WTC11 (cell line): ENCODE measurements at regions not wholly inside any gene's neighbourhood (a gene's known extent, or its start where the extent isn't known, plus 50 kb on each side); places are given as distances from the start of the nearest gene placed in this dataset.

ENCODE experiments used
- ATAC-seq: fragments of 200-7000 bp; cut with Tn5 transposase; 2 replicates; pipeline ENCODE4 v1.10.0; 2021; ENCODE audit warnings: mild to moderate bottlenecking, moderate library complexity
- CTCF ChIA-PET: fragments of 300-600 bp; sonication (Branson Sonifier 250); formaldehyde crosslinking; loops from one replicate; lab custom pipeline; 2021; ENCODE audit warnings: antibody characterized with exemption; lab: Charles Lee
- POLR2A ChIA-PET: fragments of 350-600 bp; sonication (Branson Sonifier 250); formaldehyde crosslinking; loops from one replicate; lab custom pipeline; 2021; ENCODE audit warnings: antibody characterized with exemption; lab: Charles Lee
- DNase-seq: peaks from one replicate; pipeline ENCODE4 v3.0.0; 2021; ENCODE audit warnings: low spot score
- H3K27ac Mint-ChIP-seq: 2 replicates; pipeline ENCODE4 v1.8.0; 2021; ENCODE audit warnings: mixed read lengths
- H3K27me3 Mint-ChIP-seq: 2 replicates; pipeline ENCODE4 v1.8.0; 2021; ENCODE audit warnings: low read depth, mild to moderate bottlenecking, moderate library complexity, mixed read lengths
- H3K36me3 Mint-ChIP-seq: 2 replicates; pipeline ENCODE4 v1.8.0; 2021; ENCODE audit warnings: mixed read lengths
- H3K4me1 Mint-ChIP-seq: 2 replicates; pipeline ENCODE4 v1.8.0; 2022; ENCODE audit warnings: mixed read lengths
- H3K4me3 Mint-ChIP-seq: 2 replicates; pipeline ENCODE4 v1.8.0; 2021; ENCODE audit warnings: mild to moderate bottlenecking, moderate library complexity, mixed read lengths
- H3K9me3 Mint-ChIP-seq: 2 replicates; pipeline ENCODE4 v1.8.0; 2021; ENCODE audit warnings: mixed read lengths
- CREB1 ChIP-seq: sonication (generic); formaldehyde crosslinking; IDR thresholded peaks from 2 replicates; pipeline ENCODE4 v1.8.0; 2023; ENCODE audit warnings: mild to moderate bottlenecking, missing genetic modification reagents
- CREM ChIP-seq: sonication (generic); formaldehyde crosslinking; IDR thresholded peaks from 2 replicates; pipeline ENCODE4 v1.8.1; 2022; ENCODE audit warnings: mild to moderate bottlenecking, missing genetic modification reagents, moderate library complexity
- JAZF1 ChIP-seq: fragments of 250-450 bp; sonication (Bioruptor Pico); IDR thresholded peaks from 2 replicates; pipeline ENCODE4 v1.9.0; 2021; ENCODE audit warnings: moderate library complexity, mild to moderate bottlenecking, inconsistent platforms
- MYBL2 ChIP-seq: sonication (generic); formaldehyde crosslinking; IDR thresholded peaks from 2 replicates; pipeline ENCODE4 v1.8.1; 2023; ENCODE audit warnings: mild to moderate bottlenecking, moderate library complexity, missing genetic modification reagents
- NFATC4 ChIP-seq: fragments of 250-450 bp; sonication (Bioruptor Pico); IDR thresholded peaks from 2 replicates; pipeline ENCODE4 v1.9.0; 2021; ENCODE audit warnings: mild to moderate bottlenecking
- NR2C2 ChIP-seq: sonication (generic); formaldehyde crosslinking; IDR thresholded peaks from 2 replicates; pipeline ENCODE4 v1.8.0; 2022; ENCODE audit warnings: mild to moderate bottlenecking, missing genetic modification reagents
- PRRX2 ChIP-seq: fragments of 250-450 bp; sonication (Bioruptor Pico); IDR thresholded peaks from 2 replicates; pipeline ENCODE4 v1.8.0; 2021; ENCODE audit warnings: mild to moderate bottlenecking
- SOX15 ChIP-seq: fragments of 250-450 bp; sonication (Bioruptor Pico); IDR thresholded peaks from 2 replicates; pipeline ENCODE4 v1.9.0; 2021; ENCODE audit warnings: mild to moderate bottlenecking
- TEAD4 ChIP-seq: sonication (generic); formaldehyde crosslinking; IDR thresholded peaks from 2 replicates; pipeline ENCODE4 v1.8.0; 2022; ENCODE audit warnings: mild to moderate bottlenecking, missing genetic modification reagents
- ZNF138 ChIP-seq: sonication (generic); formaldehyde crosslinking; conservative IDR thresholded peaks from 2 replicates; pipeline ENCODE4 v1.8.1; 2022; ENCODE audit warnings: mild to moderate bottlenecking, moderate library complexity, missing genetic modification reagents
- TF ChIP-seq, protein P1 (sequence below): sonication (generic); formaldehyde crosslinking; IDR thresholded peaks from 2 replicates; pipeline ENCODE4 v1.8.1; 2023; ENCODE audit warnings: mild to moderate bottlenecking, missing genetic modification reagents, moderate library complexity
- TF ChIP-seq, protein P2 (sequence below): fragments of 250-450 bp; sonication (Bioruptor Pico); IDR thresholded peaks from 2 replicates; pipeline ENCODE4 v2.1.2; 2022; ENCODE audit warnings: mild to moderate bottlenecking, moderate library complexity
- TF ChIP-seq, protein P3 (sequence below): sonication (generic); formaldehyde crosslinking; IDR thresholded peaks from 2 replicates; pipeline ENCODE4 v1.8.1; 2023; ENCODE audit warnings: mild to moderate bottlenecking, missing genetic modification reagents, borderline replicate concordance
- TF ChIP-seq, protein P4 (sequence below): sonication (generic); formaldehyde crosslinking; IDR thresholded peaks from 2 replicates; pipeline ENCODE4 v1.8.1; 2022; ENCODE audit warnings: mild to moderate bottlenecking, moderate library complexity, missing genetic modification reagents
- TF ChIP-seq, protein P5 (sequence below): sonication (generic); formaldehyde crosslinking; IDR thresholded peaks from 2 replicates; pipeline ENCODE4 v1.8.1; 2023; ENCODE audit warnings: mild to moderate bottlenecking, missing genetic modification reagents, moderate library complexity
- TF ChIP-seq, protein P6 (sequence below): sonication (generic); formaldehyde crosslinking; IDR thresholded peaks from 2 replicates; pipeline ENCODE4 v1.8.0; 2023; ENCODE audit warnings: missing genetic modification reagents
- TF ChIP-seq, protein P7 (sequence below): fragments of 250-450 bp; sonication (Bioruptor Pico); conservative IDR thresholded peaks from 2 replicates; pipeline ENCODE4 v1.9.0; 2021; ENCODE audit warnings: mild to moderate bottlenecking

DNA sequence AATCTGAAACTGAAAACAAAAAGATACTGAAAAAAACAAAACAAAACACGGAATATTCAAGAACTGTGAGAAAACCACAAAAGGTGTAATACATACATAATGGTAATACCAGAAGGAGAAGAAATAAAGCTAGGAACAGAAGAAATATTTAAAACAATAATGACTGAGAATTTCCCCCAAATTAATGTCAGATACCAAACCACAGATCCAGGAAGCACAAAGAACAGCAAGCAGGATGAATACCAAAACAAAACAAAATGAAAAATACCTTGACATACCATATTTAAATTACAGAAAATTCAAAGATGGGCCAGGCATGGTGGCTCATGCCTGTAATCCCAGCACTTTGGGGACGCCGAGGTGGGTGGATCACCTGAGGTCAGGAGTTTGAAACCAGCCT lies 57.7 kb upstream of the PARD3 start:
- Mint-ChIP-seq H3K27me3 (no peaks in the 10 kb centered on the region), H3K4me3 (no peak overlapping the region), H3K36me3 (no peaks in the 10 kb centered on the region), H3K4me1 (no peaks in the 10 kb centered on the region), H3K27ac (no peak overlapping the region), H3K9me3 (no peaks in the 10 kb centered on the region)
- POLR2A ChIA-PET = no interaction called here
- no peak for DNase-seq
- no peak for ATAC-seq
- CTCF ChIA-PET = no interaction called here
- TF ChIP-seq, protein P1, sequence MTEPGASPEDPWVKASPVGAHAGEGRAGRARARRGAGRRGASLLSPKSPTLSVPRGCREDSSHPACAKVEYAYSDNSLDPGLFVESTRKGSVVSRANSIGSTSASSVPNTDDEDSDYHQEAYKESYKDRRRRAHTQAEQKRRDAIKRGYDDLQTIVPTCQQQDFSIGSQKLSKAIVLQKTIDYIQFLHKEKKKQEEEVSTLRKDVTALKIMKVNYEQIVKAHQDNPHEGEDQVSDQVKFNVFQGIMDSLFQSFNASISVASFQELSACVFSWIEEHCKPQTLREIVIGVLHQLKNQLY (CRISPR knock-in tag) = no peak
- no peak for TF ChIP-seq PRRX2 (CRISPR knock-in tag)

DNA sequence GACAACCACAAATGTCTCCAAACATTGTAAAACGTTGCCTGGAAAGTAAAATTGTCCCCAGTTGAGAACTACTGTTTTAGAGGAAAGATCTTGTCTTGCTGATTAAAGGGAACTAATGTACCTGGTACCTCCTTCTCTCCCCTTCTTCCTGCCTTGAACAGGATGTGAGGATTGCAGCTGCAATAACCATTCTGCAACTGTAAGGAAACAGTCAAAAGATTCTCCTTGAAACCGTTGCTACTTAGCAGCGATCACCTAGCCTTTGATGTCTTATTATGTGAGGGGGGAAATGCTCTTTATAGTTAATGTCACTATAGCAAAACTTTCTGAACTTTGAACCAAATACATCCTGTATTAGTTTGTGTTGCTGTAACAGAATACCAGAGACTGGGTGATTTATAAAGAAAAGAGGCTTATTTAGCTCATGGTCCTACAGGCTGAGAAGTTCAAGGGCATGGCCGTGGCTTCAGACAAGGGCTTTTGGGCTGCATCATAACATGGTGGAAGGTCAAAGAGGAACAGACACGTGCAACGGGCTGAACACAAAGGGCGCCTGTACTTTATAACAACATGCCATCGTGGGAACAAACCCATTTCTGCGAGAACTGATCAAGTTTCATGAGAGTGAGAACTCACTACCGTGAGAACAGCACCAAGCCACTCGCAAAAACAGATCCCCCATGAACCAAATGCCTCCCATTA lies 54.2 kb upstream of the PARD3 start:
- H3K9me3 Mint-ChIP-seq = no peaks in the 10 kb centered on the region
- no peak overlapping the region for H3K27ac Mint-ChIP-seq
- DNase-seq = no peak
- no peak for ATAC-seq
- TF ChIP-seq, protein P2, sequence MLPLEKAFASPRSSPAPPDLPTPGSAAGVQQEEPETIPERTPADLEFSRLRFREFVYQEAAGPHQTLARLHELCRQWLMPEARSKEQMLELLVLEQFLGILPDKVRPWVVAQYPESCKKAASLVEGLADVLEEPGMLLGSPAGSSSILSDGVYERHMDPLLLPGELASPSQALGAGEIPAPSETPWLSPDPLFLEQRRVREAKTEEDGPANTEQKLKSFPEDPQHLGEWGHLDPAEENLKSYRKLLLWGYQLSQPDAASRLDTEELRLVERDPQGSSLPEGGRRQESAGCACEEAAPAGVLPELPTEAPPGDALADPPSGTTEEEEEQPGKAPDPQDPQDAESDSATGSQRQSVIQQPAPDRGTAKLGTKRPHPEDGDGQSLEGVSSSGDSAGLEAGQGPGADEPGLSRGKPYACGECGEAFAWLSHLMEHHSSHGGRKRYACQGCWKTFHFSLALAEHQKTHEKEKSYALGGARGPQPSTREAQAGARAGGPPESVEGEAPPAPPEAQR = no peak
- TF ChIP-seq ZNF138 (CRISPR knock-in tag) = no peak
- TF ChIP-seq, protein P3, sequence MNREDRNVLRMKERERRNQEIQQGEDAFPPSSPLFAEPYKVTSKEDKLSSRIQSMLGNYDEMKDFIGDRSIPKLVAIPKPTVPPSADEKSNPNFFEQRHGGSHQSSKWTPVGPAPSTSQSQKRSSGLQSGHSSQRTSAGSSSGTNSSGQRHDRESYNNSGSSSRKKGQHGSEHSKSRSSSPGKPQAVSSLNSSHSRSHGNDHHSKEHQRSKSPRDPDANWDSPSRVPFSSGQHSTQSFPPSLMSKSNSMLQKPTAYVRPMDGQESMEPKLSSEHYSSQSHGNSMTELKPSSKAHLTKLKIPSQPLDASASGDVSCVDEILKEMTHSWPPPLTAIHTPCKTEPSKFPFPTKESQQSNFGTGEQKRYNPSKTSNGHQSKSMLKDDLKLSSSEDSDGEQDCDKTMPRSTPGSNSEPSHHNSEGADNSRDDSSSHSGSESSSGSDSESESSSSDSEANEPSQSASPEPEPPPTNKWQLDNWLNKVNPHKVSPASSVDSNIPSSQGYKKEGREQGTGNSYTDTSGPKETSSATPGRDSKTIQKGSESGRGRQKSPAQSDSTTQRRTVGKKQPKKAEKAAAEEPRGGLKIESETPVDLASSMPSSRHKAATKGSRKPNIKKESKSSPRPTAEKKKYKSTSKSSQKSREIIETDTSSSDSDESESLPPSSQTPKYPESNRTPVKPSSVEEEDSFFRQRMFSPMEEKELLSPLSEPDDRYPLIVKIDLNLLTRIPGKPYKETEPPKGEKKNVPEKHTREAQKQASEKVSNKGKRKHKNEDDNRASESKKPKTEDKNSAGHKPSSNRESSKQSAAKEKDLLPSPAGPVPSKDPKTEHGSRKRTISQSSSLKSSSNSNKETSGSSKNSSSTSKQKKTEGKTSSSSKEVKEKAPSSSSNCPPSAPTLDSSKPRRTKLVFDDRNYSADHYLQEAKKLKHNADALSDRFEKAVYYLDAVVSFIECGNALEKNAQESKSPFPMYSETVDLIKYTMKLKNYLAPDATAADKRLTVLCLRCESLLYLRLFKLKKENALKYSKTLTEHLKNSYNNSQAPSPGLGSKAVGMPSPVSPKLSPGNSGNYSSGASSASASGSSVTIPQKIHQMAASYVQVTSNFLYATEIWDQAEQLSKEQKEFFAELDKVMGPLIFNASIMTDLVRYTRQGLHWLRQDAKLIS (CRISPR knock-in tag) = no peak
- TF ChIP-seq, protein P4, sequence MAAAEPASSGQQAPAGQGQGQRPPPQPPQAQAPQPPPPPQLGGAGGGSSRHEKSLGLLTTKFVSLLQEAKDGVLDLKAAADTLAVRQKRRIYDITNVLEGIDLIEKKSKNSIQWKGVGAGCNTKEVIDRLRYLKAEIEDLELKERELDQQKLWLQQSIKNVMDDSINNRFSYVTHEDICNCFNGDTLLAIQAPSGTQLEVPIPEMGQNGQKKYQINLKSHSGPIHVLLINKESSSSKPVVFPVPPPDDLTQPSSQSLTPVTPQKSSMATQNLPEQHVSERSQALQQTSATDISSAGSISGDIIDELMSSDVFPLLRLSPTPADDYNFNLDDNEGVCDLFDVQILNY = no peak
- TF ChIP-seq, protein P5, sequence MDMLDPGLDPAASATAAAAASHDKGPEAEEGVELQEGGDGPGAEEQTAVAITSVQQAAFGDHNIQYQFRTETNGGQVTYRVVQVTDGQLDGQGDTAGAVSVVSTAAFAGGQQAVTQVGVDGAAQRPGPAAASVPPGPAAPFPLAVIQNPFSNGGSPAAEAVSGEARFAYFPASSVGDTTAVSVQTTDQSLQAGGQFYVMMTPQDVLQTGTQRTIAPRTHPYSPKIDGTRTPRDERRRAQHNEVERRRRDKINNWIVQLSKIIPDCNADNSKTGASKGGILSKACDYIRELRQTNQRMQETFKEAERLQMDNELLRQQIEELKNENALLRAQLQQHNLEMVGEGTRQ (CRISPR knock-in tag) = no peak
- no peak for TF ChIP-seq NR2C2 (CRISPR knock-in tag)
- TF ChIP-seq, protein P6, sequence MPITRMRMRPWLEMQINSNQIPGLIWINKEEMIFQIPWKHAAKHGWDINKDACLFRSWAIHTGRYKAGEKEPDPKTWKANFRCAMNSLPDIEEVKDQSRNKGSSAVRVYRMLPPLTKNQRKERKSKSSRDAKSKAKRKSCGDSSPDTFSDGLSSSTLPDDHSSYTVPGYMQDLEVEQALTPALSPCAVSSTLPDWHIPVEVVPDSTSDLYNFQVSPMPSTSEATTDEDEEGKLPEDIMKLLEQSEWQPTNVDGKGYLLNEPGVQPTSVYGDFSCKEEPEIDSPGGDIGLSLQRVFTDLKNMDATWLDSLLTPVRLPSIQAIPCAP (CRISPR knock-in tag) = no peak
- no peak for TF ChIP-seq MYBL2 (CRISPR knock-in tag)
- TF ChIP-seq CREB1 = no peak
- no peak overlapping the region for H3K4me3 Mint-ChIP-seq
- CTCF ChIA-PET = interaction anchor here (0.8 kb wide), 1 partner anchor 44 kb away, joined by 3 read pairs; no protein-coding TSS in a partner anchor
- no peaks in the 10 kb centered on the region for H3K36me3 Mint-ChIP-seq
- peaks cover 6% of the 10 kb centered on the region for H3K4me1 Mint-ChIP-seq
- H3K27me3 Mint-ChIP-seq = no peaks in the 10 kb centered on the region
- POLR2A ChIA-PET = no interaction called here

DNA sequence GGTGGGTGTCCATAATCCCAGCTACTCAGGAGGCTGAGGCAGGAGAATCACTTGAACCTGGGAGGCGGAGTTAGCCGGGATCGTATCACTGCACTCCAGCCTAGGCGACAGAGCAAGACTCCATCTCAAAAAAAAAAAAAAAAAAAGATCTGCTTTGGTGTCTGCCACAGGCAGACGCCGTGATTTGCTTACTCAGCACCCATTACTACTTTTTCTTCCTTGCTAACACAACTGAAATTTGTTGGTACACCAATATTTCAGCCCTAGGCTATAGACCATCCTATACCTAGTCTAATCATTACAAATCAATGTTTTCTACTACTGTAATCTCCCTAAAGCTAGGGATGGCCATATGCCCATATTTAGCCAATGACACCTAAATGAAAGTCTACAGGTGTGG lies 53.5 kb upstream of the PARD3 start:
- ChIA-PET CTCF (no interaction called here), POLR2A (no interaction called here)
- H3K27me3 Mint-ChIP-seq = no peaks in the 10 kb centered on the region
- H3K27ac Mint-ChIP-seq = no peak overlapping the region
- ATAC-seq = no peak
- no peaks in the 10 kb centered on the region for H3K9me3 Mint-ChIP-seq
- peaks cover 13% of the 10 kb centered on the region for H3K4me1 Mint-ChIP-seq
- H3K36me3 Mint-ChIP-seq = no peaks in the 10 kb centered on the region
- DNase-seq = no peak
- no peak overlapping the region for H3K4me3 Mint-ChIP-seq
- TF ChIP-seq, protein P7, sequence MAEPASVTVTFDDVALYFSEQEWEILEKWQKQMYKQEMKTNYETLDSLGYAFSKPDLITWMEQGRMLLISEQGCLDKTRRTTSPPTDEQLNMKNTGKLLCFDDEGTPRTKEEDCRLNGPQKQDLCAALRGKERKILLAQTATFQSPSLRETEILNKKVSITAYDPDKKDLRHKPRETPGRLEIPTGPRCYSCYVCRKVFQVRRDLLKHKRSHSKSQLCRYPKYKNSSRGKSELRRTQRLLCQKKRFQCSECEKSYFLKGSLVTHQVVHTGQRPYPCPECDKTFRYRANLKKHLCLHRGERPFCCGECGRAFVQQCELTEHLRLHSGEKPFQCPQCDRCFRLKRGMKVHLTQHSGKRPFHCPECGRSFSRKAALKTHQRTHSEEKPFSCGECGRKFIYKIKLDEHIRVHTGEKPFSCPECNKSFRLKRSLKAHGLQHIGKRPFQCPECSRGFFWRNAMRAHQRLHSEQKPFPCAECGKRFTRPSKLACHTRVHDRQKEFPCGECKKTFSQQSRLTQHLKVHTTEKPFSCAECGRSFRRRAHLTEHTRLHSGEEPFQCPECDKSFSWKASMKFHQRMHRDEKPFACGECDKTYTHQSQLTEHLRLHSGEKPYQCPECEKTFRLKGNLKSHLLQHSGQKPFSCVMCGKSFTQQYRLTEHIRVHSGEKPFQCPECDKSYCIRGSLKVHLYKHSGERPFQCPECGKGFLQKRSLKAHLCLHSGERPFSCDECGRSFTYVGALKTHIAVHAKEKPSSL (CRISPR knock-in tag) = no peak
- no peak for TF ChIP-seq TEAD4 (CRISPR knock-in tag)
- TF ChIP-seq SOX15 = no peak
- TF ChIP-seq NFATC4 (CRISPR knock-in tag) = no peak
- no peak for TF ChIP-seq CREM
- TF ChIP-seq, protein P1 (CRISPR knock-in tag) = no peak
- no peak for TF ChIP-seq JAZF1 (CRISPR knock-in tag)
